ENCODE measurements at regions not wholly inside any gene's neighbourhood (a gene's known extent, or its start where the extent isn't known, plus 50 kb on each side); places are given as distances from the start of the nearest gene placed in this dataset.
"Not testable (repeated sequence)": the region's sequence is repeated elsewhere in the genome, so short reads cannot be mapped to it uniquely, and the experiment has no call there.

- intact Hi-C loops (cut with DNase I): no loop called here
- H3K27ac ChIP-seq: no peak overlapping the region
These were observed 422.3 kb downstream of the TMEM232 start for GRCh38 chr5:110304176-110304575.

GRCh38 chr5:110306650-110307049, 419.8 kb downstream of the TMEM232 start:
- no peak overlapping the region for H3K27ac ChIP-seq
- H3K4me3 ChIP-seq: no peak overlapping the region

More at GRCh38 chr5:110304176-110304575, 422.3 kb downstream of the TMEM232 start:
- no peaks in the 10 kb centered on the region for H3K36me3 ChIP-seq
- H3K27me3 ChIP-seq: no peaks in the 10 kb centered on the region
- H3K9me3 ChIP-seq: no peaks in the 10 kb centered on the region
- H3K4me1 ChIP-seq: no peaks in the 10 kb centered on the region
- no peak for DNase-seq (ENCODE audit: extremely low spot score in 2 of 2)
- TF ChIP-seq POLR2A (IDR thresholded peaks at IDR 0.05): no peak
- no peak for TF ChIP-seq POLR2AphosphoS5 (IDR thresholded peaks at IDR 0.05; ENCODE audit: insufficient read depth in 1 of 2, low read depth in 1 of 2)
- no peak for TF ChIP-seq CTCF (IDR thresholded peaks at IDR 0.05)
- H3K4me3 ChIP-seq: no peak overlapping the region

GRCh38 chr5:110309222-110309621, 417.2 kb downstream of the TMEM232 start:
- no peak for DNase-seq (ENCODE audit: extremely low spot score in 2 of 2)
- H3K4me3 ChIP-seq: no peak overlapping the region
- intact Hi-C loops (cut with DNase I): no loop called here
- no peak for TF ChIP-seq POLR2AphosphoS5 (IDR thresholded peaks at IDR 0.05; ENCODE audit: insufficient read depth in 1 of 2, low read depth in 1 of 2)
- TF ChIP-seq CTCF (IDR thresholded peaks at IDR 0.05): no peak
- TF ChIP-seq POLR2A (IDR thresholded peaks at IDR 0.05): no peak
- H3K36me3 ChIP-seq: no peaks in the 10 kb centered on the region
- H3K4me1 ChIP-seq: no peaks in the 10 kb centered on the region
- H3K27ac ChIP-seq: no peak overlapping the region
- H3K27me3 ChIP-seq: no peaks in the 10 kb centered on the region
- no peaks in the 10 kb centered on the region for H3K9me3 ChIP-seq

More at GRCh38 chr5:110306650-110307049, 419.8 kb downstream of the TMEM232 start:
- Histone ChIP-seq H3K27me3 (no peaks in the 10 kb centered on the region), H3K4me1 (no peaks in the 10 kb centered on the region), H3K36me3 (no peaks in the 10 kb centered on the region), H3K9me3 (no peaks in the 10 kb centered on the region)
- no peak for TF ChIP-seq POLR2AphosphoS5 (IDR thresholded peaks at IDR 0.05; ENCODE audit: insufficient read depth in 1 of 2, low read depth in 1 of 2)
- TF ChIP-seq CTCF (IDR thresholded peaks at IDR 0.05): no peak
- no peak for TF ChIP-seq POLR2A (IDR thresholded peaks at IDR 0.05)
- DNase-seq (ENCODE audit: extremely low spot score in 2 of 2): no peak
- intact Hi-C loops (cut with DNase I): no loop called here

- H3K9me3 ChIP-seq; intact Hi-C loops (cut with DNase I); H3K4me1 ChIP-seq; H3K27me3 ChIP-seq; H3K36me3 ChIP-seq; H3K27ac ChIP-seq; H3K4me3 ChIP-seq; DNase-seq (ENCODE audit: extremely low spot score in 2 of 2): not testable (repeated sequence)
These were observed 409.9 kb downstream of the TMEM232 start for GRCh38 chr5:110316566-110316965.

GRCh38 chr5:110321117-110321516, 405.4 kb downstream of the TMEM232 start:
- intact Hi-C loops (cut with DNase I): no loop called here
- no peak overlapping the region for H3K4me3 ChIP-seq
- TF ChIP-seq CTCF (IDR thresholded peaks at IDR 0.05) (no peak), POLR2AphosphoS5 (IDR thresholded peaks at IDR 0.05; ENCODE audit: insufficient read depth in 1 of 2, low read depth in 1 of 2) (no peak), POLR2A (IDR thresholded peaks at IDR 0.05) (no peak)

GRCh38 chr5:110323357-110323756, 403.1 kb downstream of the TMEM232 start:
- TF ChIP-seq CTCF (IDR thresholded peaks at IDR 0.05) (no peak), POLR2AphosphoS5 (IDR thresholded peaks at IDR 0.05; ENCODE audit: insufficient read depth in 1 of 2, low read depth in 1 of 2) (no peak), POLR2A (IDR thresholded peaks at IDR 0.05) (no peak)
- intact Hi-C loops (cut with DNase I): no loop called here
- no peaks in the 10 kb centered on the region for H3K27me3 ChIP-seq
- H3K4me1 ChIP-seq: no peaks in the 10 kb centered on the region
- no peaks in the 10 kb centered on the region for H3K36me3 ChIP-seq
- H3K9me3 ChIP-seq: no peaks in the 10 kb centered on the region
- H3K4me3 ChIP-seq: no peak overlapping the region
- DNase-seq (ENCODE audit: extremely low spot score in 2 of 2): no peak
- no peak overlapping the region for H3K27ac ChIP-seq

More at GRCh38 chr5:110321117-110321516, 405.4 kb downstream of the TMEM232 start:
- Histone ChIP-seq H3K27me3 (no peaks in the 10 kb centered on the region), H3K27ac (no peak overlapping the region), H3K36me3 (no peaks in the 10 kb centered on the region), H3K9me3 (no peaks in the 10 kb centered on the region), H3K4me1 (no peaks in the 10 kb centered on the region)
- DNase-seq (ENCODE audit: extremely low spot score in 2 of 2): no peak
